DOHH2 (cell line): ENCODE measurements at regions not wholly inside any gene's neighbourhood (a gene's known extent, or its start where the extent isn't known, plus 50 kb on each side); places are given as distances from the start of the nearest gene placed in this dataset.

Experiments
- H3F3A ChIP-seq: fragments of 200-600 bp; sonication (generic), shearing (Covaris generic); 2 replicates; pipeline ENCODE4 v1.6.0; 2016; ENCODE audit warnings: antibody characterized with exemption, mild to moderate bottlenecking; ENCODE audit not compliant: control insufficient read depth, insufficient read depth
- H3K27ac ChIP-seq: fragments of 200-600 bp; sonication (generic); 2 replicates; pipeline ENCODE4 v1.5.1; 2014; ENCODE audit warnings: low read depth, mild to moderate bottlenecking, low read length, moderate library complexity
- H3K27me3 ChIP-seq: fragments of 200-600 bp; sonication (generic); 2 replicates; pipeline ENCODE4 v1.6.1; 2014; ENCODE audit warnings: mild to moderate bottlenecking, low read length, mixed read lengths; ENCODE audit not compliant: control insufficient read depth
- H3K36me3 ChIP-seq: fragments of 200-600 bp; sonication (generic); 2 replicates; pipeline ENCODE4 v1.6.1; 2014; ENCODE audit warnings: mild to moderate bottlenecking, low read length, moderate library complexity, mixed read lengths; ENCODE audit not compliant: control insufficient read depth
- H3K4me1 ChIP-seq: fragments of 200-600 bp; sonication (generic); 2 replicates; pipeline ENCODE4 v1.6.1; 2014; ENCODE audit warnings: mild to moderate bottlenecking, low read length, mixed read lengths; ENCODE audit not compliant: control insufficient read depth
- H3K4me2 ChIP-seq: fragments of 200-600 bp; sonication (generic); 2 replicates; pipeline ENCODE4 v1.6.0; 2014; ENCODE audit warnings: mild to moderate bottlenecking, low read length, moderate library complexity
- H3K4me3 ChIP-seq: fragments of 200-600 bp; sonication (generic); 2 replicates; pipeline ENCODE4 v1.5.1; 2014; ENCODE audit warnings: mild to moderate bottlenecking, low read length, mixed read lengths
- H3K79me2 ChIP-seq: fragments of 200-600 bp; sonication (generic); 2 replicates; pipeline ENCODE4 v1.6.1; 2014; ENCODE audit warnings: mild to moderate bottlenecking, low read length, mixed read lengths; ENCODE audit not compliant: control insufficient read depth
- H3K9me2 ChIP-seq: fragments of 200-600 bp; sonication (generic); replicated peaks from 2 replicates; pipeline ENCODE4 v1.6.1; 2014; ENCODE audit warnings: mild to moderate bottlenecking, low read length, mixed read lengths; ENCODE audit not compliant: control insufficient read depth
- H3K9me3 ChIP-seq: fragments of 200-600 bp; sonication (generic); 2 replicates; pipeline ENCODE4 v1.6.1; 2014; ENCODE audit warnings: antibody characterized with exemption, low read length, mixed read lengths; ENCODE audit not compliant: control insufficient read depth, insufficient read depth
- H4K20me1 ChIP-seq: fragments of 200-600 bp; sonication (generic); 2 replicates; pipeline ENCODE4 v1.6.0; 2014; ENCODE audit warnings: low read depth, mild to moderate bottlenecking, antibody characterized with exemption, low read length, moderate library complexity; ENCODE audit not compliant: control insufficient read depth, insufficient read depth
- EZH2phosphoT487 ChIP-seq: fragments of 200-600 bp; sonication (generic); IDR thresholded peaks from 2 replicates; pipeline ENCODE4 v1.6.1; 2017; ENCODE audit warnings: borderline replicate concordance, mild to moderate bottlenecking, antibody characterized with exemption, low read length, moderate library complexity, mixed read lengths
- TF ChIP-seq, protein P1 (sequence below): fragments of 200-600 bp; sonication (generic); IDR thresholded peaks from one replicate; pipeline ENCODE4 v1.5.1; 2014; ENCODE audit warnings: antibody characterized with exemption, mild to moderate bottlenecking, low read depth, low read length; ENCODE audit not compliant: poor library complexity, severe bottlenecking

DNA sequence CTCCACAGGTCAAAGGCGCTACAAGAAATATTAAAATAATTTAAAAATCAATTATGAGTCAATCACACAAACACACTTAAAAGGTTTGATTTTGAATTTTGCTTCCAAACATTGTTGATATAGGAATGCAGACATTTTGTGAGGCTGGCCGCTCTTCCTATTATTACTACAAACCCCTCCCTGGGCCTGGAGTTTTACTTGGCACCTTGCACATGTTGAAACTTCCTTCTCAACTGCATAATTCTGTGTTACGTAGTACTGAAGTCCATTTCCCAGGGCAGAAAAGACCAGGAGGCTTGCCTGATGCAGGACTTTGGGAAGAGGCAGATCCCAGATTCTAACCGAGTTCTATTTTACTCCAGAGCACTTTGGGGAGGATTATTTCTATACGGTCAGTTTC, 71.5 kb downstream of the CYTL1 start:
- H3K4me2 ChIP-seq, result no peak overlapping the region
- no peak for TF ChIP-seq EZH2phosphoT487
- TF ChIP-seq, protein P1, sequence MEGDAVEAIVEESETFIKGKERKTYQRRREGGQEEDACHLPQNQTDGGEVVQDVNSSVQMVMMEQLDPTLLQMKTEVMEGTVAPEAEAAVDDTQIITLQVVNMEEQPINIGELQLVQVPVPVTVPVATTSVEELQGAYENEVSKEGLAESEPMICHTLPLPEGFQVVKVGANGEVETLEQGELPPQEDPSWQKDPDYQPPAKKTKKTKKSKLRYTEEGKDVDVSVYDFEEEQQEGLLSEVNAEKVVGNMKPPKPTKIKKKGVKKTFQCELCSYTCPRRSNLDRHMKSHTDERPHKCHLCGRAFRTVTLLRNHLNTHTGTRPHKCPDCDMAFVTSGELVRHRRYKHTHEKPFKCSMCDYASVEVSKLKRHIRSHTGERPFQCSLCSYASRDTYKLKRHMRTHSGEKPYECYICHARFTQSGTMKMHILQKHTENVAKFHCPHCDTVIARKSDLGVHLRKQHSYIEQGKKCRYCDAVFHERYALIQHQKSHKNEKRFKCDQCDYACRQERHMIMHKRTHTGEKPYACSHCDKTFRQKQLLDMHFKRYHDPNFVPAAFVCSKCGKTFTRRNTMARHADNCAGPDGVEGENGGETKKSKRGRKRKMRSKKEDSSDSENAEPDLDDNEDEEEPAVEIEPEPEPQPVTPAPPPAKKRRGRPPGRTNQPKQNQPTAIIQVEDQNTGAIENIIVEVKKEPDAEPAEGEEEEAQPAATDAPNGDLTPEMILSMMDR, result no peak

DNA sequence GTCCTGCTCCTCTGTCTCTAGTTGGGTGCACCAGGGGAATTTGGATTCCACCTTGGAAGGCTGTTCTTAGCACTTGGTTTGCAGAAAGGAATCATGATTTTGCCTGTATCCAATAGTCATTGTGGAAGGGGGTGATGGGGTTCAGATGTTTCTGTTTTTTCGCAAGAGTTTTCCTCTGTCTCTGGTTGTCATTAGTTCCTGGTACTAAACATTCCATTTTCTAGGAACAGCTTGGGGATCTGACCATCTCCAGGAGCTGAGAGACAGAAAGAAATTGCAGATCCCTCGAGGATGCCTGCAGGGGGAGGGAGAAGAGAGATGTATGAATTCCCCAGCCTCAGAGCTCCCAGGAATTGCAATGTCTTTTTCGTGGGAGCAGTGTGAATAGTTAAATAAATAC, 70.9 kb downstream of the CYTL1 start:
- H3K4me3 ChIP-seq, result no peak overlapping the region

More for the DNA sequence above, 71.5 kb downstream of the CYTL1 start:
- Histone ChIP-seq H3K4me3 (no peak overlapping the region), H3K4me1 (peaks cover 60% of the 10 kb centered on the region), H4K20me1 (no peaks in the 10 kb centered on the region), H3K79me2 (no peaks in the 10 kb centered on the region), H3K36me3 (peaks cover 10% of the 10 kb centered on the region), H3K27me3 (no peaks in the 10 kb centered on the region), H3K27ac (no peak overlapping the region), H3K9me2 (no peaks in the 10 kb centered on the region), H3K9me3 (peaks cover 11% of the 10 kb centered on the region), H3F3A (peaks cover 17% of the 10 kb centered on the region)

DNA sequence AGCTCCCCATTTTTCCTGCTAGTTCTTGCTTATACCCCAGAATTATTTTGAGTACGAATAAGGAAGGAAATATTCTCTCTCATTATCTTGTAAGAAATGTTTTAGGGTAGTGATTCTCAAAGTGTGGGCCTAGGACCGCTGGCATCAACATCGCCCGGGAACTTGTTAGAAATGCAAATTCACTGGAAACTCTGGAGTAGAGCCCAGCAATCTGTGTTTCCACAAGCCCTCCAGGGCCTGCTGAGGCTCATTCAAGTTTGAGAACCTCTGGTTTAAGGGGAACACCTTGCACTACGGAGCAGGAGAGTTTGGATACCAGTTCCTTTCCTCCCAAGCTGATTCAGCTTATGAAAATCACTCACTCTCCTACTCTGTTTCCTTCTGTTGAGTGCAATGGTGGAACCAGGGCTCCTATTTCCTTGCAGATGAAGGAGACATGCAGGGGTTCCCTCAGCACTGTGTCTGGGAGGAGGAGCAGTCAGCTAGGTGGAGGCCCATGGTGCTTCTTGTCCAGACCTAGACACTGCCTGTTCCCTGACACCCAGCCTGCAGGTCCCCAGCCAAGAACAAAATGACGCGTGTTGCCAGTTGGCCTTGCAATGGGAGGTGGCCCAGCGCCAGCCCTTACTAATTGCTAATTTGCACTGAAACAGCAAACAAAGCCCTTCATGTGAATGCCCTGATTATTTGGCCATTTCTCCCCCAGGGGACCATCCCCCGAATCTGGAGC, 68.5 kb downstream of the CYTL1 start:
- peaks cover 5% of the 10 kb centered on the region; the same call in 1 of the 2 replicates for H3K9me3 ChIP-seq
- H3K27ac ChIP-seq, result no peak overlapping the region
- H3K27me3 ChIP-seq, result no peaks in the 10 kb centered on the region
- no peak overlapping the region for H3K4me2 ChIP-seq
- H3K9me2 ChIP-seq, result no peaks in the 10 kb centered on the region
- H3K4me3 ChIP-seq, result no peak overlapping the region
- no peaks in the 10 kb centered on the region for H4K20me1 ChIP-seq
- peaks cover 33% of the 10 kb centered on the region for H3K4me1 ChIP-seq
- TF ChIP-seq, protein P1, result no peak
- no peak for TF ChIP-seq EZH2phosphoT487
- H3K36me3 ChIP-seq, result no peaks in the 10 kb centered on the region
- H3F3A ChIP-seq, result no peaks in the 10 kb centered on the region
- H3K79me2 ChIP-seq, result no peaks in the 10 kb centered on the region

More for the DNA sequence above, 70.9 kb downstream of the CYTL1 start:
- H3K27ac ChIP-seq, result no peak overlapping the region
- peaks cover 55% of the 10 kb centered on the region for H3K4me1 ChIP-seq
- peaks cover 10% of the 10 kb centered on the region for H3K36me3 ChIP-seq
- H3K9me3 ChIP-seq, result peaks cover 15% of the 10 kb centered on the region
- no peaks in the 10 kb centered on the region for H3K79me2 ChIP-seq
- TF ChIP-seq EZH2phosphoT487, result no peak
- TF ChIP-seq, protein P1, result no peak
- H3K4me2 ChIP-seq, result no peak overlapping the region
- no peaks in the 10 kb centered on the region for H4K20me1 ChIP-seq
- H3K27me3 ChIP-seq, result no peaks in the 10 kb centered on the region
- peaks cover 11% of the 10 kb centered on the region for H3F3A ChIP-seq
- no peaks in the 10 kb centered on the region for H3K9me2 ChIP-seq
